ENCODE measurements at regions not wholly inside any gene's neighbourhood (a gene's known extent, or its start where the extent isn't known, plus 50 kb on each side); places are given as distances from the start of the nearest gene placed in this dataset.

GRCh38 chr17:12320286-12320685 is 299.6 kb downstream of the MAP2K4 start:
- H2AFZ ChIP-seq (ENCODE audit: low read depth): no peak overlapping the region
- 4% methylated on average over 4 of the region's 4 CpGs for WGBS (ENCODE audit: low lambda C conversion rate)
- no peaks in the 10 kb centered on the region for H3F3A ChIP-seq (replicated peaks; ENCODE audit: insufficient read depth)
- H3K9me2 ChIP-seq: no peaks in the 10 kb centered on the region
- no peaks in the 10 kb centered on the region for H3K9me3 ChIP-seq
- no peak overlapping the region for H3K4me3 ChIP-seq (ENCODE audit: low read depth in 2 of 2, low read length in 1 of 2)
- ChIA-PET POLR2A (no interaction called here), CTCF (no interaction called here)
- no peaks in the 10 kb centered on the region for H3K4me1 ChIP-seq (ENCODE audit: control insufficient read depth in 1 of 2, insufficient read depth in 2 of 2, low read depth in 1 of 2, low read length in 1 of 2)
- H3K27me3 ChIP-seq (ENCODE audit: insufficient read depth): no peaks in the 10 kb centered on the region
- H3K79me2 ChIP-seq (ENCODE audit: insufficient read depth): no peaks in the 10 kb centered on the region
- no peak overlapping the region for H3K4me2 ChIP-seq
- no peaks in the 10 kb centered on the region for H3K36me3 ChIP-seq (replicated peaks in 1 of 2; ENCODE audit: control insufficient read depth in 1 of 2, insufficient read depth in 2 of 2, low read length in 1 of 2)
- H3K9ac ChIP-seq: no peak overlapping the region
- no peak overlapping the region for H3K27ac ChIP-seq (ENCODE audit: low read depth in 2 of 2, low read length in 1 of 2)
- TF ChIP-seq SIN3A (IDR thresholded peaks at IDR 0.05; ENCODE audit: borderline replicate concordance, low read depth, low read length): no peak
- no peak for TF ChIP-seq REST (IDR thresholded peaks at IDR 0.05; ENCODE audit: low read depth, low read length)
- TF ChIP-seq USF1 (IDR thresholded peaks at IDR 0.05; ENCODE audit: borderline replicate concordance, low read depth): no peak
- TF ChIP-seq CHD2 (IDR thresholded peaks at IDR 0.05; ENCODE audit: low read length, partially characterized antibody): no peak
- TF ChIP-seq TAF1 (IDR thresholded peaks at IDR 0.05; ENCODE audit: borderline replicate concordance, low read depth, low read length): no peak
- TF ChIP-seq POLR2AphosphoS5 (IDR thresholded peaks at IDR 0.05; ENCODE audit: low read depth, low read length): no peak
- no peak for DNase-seq
- no peaks in the 10 kb centered on the region for H4K20me1 ChIP-seq (ENCODE audit: insufficient read depth)

- Histone ChIP-seq H2AFZ (ENCODE audit: low read depth) (no peak overlapping the region), H3K9ac (no peak overlapping the region), H3F3A (replicated peaks; ENCODE audit: insufficient read depth) (no peaks in the 10 kb centered on the region), H3K9me2 (no peaks in the 10 kb centered on the region; the same call in 1 of the 2 replicates), H3K4me2 (no peak overlapping the region), H3K79me2 (ENCODE audit: insufficient read depth) (no peaks in the 10 kb centered on the region), H3K27ac (ENCODE audit: low read depth in 2 of 2, low read length in 1 of 2) (no peak overlapping the region), H3K36me3 (replicated peaks in 1 of 2; ENCODE audit: control insufficient read depth in 1 of 2, insufficient read depth in 2 of 2, low read length in 1 of 2) (no peaks in the 10 kb centered on the region), H4K20me1 (ENCODE audit: insufficient read depth) (no peaks in the 10 kb centered on the region), H3K4me1 (ENCODE audit: control insufficient read depth in 1 of 2, insufficient read depth in 2 of 2, low read depth in 1 of 2, low read length in 1 of 2) (no peaks in the 10 kb centered on the region), H3K27me3 (ENCODE audit: insufficient read depth) (no peaks in the 10 kb centered on the region), H3K9me3 (peaks cover 14% of the 10 kb centered on the region), H3K4me3 (ENCODE audit: low read depth in 2 of 2, low read length in 1 of 2) (no peak overlapping the region)
- no peak for DNase-seq
- CTCF ChIA-PET: no interaction called here
- POLR2A ChIA-PET: no interaction called here
- TF ChIP-seq FOXM1 (IDR thresholded peaks at IDR 0.05; ENCODE audit: low read depth): no peak
- no peak for TF ChIP-seq EZH2phosphoT487 (IDR thresholded peaks at IDR 0.05; ENCODE audit: borderline replicate concordance, low read depth)
- TF ChIP-seq POLR2AphosphoS5 (IDR thresholded peaks at IDR 0.05; ENCODE audit: low read depth, low read length): no peak
- TF ChIP-seq JUND (IDR thresholded peaks at IDR 0.05): no peak
- no peak for TF ChIP-seq GABPA (IDR thresholded peaks at IDR 0.05; ENCODE audit: low read depth)
- no peak for TF ChIP-seq TAF1 (IDR thresholded peaks at IDR 0.05; ENCODE audit: borderline replicate concordance, low read depth, low read length)
- TF ChIP-seq SMC3 (IDR thresholded peaks at IDR 0.05; ENCODE audit: low read depth, low read length): no peak
- no peak for TF ChIP-seq FOXJ3 (CRISPR knock-in tag; IDR thresholded peaks at IDR 0.05)
- TF ChIP-seq MXI1 (IDR thresholded peaks at IDR 0.05; ENCODE audit: low read depth, low read length): no peak
- TF ChIP-seq NFIC (IDR thresholded peaks at IDR 0.05; ENCODE audit: borderline replicate concordance): no peak
- TF ChIP-seq TEAD4 (IDR thresholded peaks at IDR 0.05; ENCODE audit: borderline replicate concordance, insufficient read depth): no peak
- no peak for TF ChIP-seq PBX3 (IDR thresholded peaks at IDR 0.05)
- TF ChIP-seq MEF2A (IDR thresholded peaks at IDR 0.05; ENCODE audit: borderline replicate concordance, low read depth): no peak
- TF ChIP-seq SIN3A (IDR thresholded peaks at IDR 0.05; ENCODE audit: borderline replicate concordance, low read depth, low read length): no peak
- TF ChIP-seq RFX5 (IDR thresholded peaks at IDR 0.05; ENCODE audit: low read length): no peak
- no peak for TF ChIP-seq USF1 (IDR thresholded peaks at IDR 0.05; ENCODE audit: borderline replicate concordance, low read depth)
- no peak for TF ChIP-seq IRF3 (IDR thresholded peaks at IDR 0.05; ENCODE audit: low read depth, low read length)
- 6% methylated on average over 2 of the region's 2 CpGs for WGBS (ENCODE audit: low lambda C conversion rate)
Observed at GRCh38 chr17:12328204-12328603, 307.5 kb downstream of the MAP2K4 start.

Data from SK-N-SH (cell line).